ENCODE measurements at regions not wholly inside any gene's neighbourhood (a gene's known extent, or its start where the extent isn't known, plus 50 kb on each side); places are given as distances from the start of the nearest gene placed in this dataset.
"Not testable (repeated sequence)": the region's sequence is repeated elsewhere in the genome, so short reads cannot be mapped to it uniquely, and the experiment has no call there.

DNA sequence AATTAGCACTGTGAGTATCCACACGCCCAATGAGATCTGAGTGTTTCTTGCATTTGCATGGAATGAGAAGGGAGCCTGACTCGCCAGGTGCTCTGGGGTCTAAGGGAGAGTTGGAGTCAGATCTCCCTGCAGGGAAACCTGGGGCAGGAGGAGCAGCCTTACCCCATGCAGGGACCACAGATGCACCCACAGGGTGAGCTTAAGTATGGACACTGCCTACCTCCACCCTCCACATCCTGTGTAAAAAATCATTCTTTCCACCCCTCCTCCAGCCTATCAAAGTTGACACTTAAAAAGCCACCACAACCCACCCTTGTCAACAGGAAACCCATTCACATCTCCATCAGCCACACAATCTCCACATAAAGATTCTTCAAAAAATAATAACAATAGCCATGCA lies 67.0 kb upstream of the IGLL5 start:
- no peak for DNase-seq
- CTCF ChIA-PET: no interaction called here
- H3K27ac Mint-ChIP-seq (ENCODE audit: unreplicated experiment): no peak overlapping the region
- no peak overlapping the region for H3K4me3 Mint-ChIP-seq (ENCODE audit: unreplicated experiment)
- no TSS peak for BruUV-seq (replicated peaks)
- Histone ChIP-seq H3K27me3 (replicated peaks; ENCODE audit: control insufficient read depth, insufficient read depth, low read length) (no peaks in the 10 kb centered on the region), H3K4me1 (peaks cover 9% of the 10 kb centered on the region), H3K36me3 (ENCODE audit: control insufficient read depth, insufficient read depth, low read length) (no peaks in the 10 kb centered on the region), H3K4me3 (ENCODE audit: low read depth, low read length) (no peak overlapping the region), H3K9me3 (no peaks in the 10 kb centered on the region)
- TF ChIP-seq, protein P1, sequence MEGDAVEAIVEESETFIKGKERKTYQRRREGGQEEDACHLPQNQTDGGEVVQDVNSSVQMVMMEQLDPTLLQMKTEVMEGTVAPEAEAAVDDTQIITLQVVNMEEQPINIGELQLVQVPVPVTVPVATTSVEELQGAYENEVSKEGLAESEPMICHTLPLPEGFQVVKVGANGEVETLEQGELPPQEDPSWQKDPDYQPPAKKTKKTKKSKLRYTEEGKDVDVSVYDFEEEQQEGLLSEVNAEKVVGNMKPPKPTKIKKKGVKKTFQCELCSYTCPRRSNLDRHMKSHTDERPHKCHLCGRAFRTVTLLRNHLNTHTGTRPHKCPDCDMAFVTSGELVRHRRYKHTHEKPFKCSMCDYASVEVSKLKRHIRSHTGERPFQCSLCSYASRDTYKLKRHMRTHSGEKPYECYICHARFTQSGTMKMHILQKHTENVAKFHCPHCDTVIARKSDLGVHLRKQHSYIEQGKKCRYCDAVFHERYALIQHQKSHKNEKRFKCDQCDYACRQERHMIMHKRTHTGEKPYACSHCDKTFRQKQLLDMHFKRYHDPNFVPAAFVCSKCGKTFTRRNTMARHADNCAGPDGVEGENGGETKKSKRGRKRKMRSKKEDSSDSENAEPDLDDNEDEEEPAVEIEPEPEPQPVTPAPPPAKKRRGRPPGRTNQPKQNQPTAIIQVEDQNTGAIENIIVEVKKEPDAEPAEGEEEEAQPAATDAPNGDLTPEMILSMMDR (IDR thresholded peaks at IDR 0.05; ENCODE audit: insufficient read depth in 1 of 2, low read depth in 1 of 2, low read length in 1 of 2, severe bottlenecking in 1 of 2, unreplicated experiment in 1 of 2): no peak
- no peaks in the 10 kb centered on the region for H3K9me3 Mint-ChIP-seq (ENCODE audit: unreplicated experiment)
- no peaks in the 10 kb centered on the region for H3K27me3 Mint-ChIP-seq (ENCODE audit: insufficient read depth, unreplicated experiment)
- H3K4me1 Mint-ChIP-seq (ENCODE audit: low read depth, unreplicated experiment): no peaks in the 10 kb centered on the region
- POLR2A ChIA-PET: no interaction called here
- intact Hi-C loops (cut with micrococcal nuclease; ENCODE audit: unreplicated experiment): no loop called here
- H3K36me3 Mint-ChIP-seq (ENCODE audit: insufficient read depth, unreplicated experiment): no peaks in the 10 kb centered on the region

- TF ChIP-seq, protein P1 (IDR thresholded peaks at IDR 0.05; ENCODE audit: insufficient read depth in 1 of 2, low read depth in 1 of 2, low read length in 1 of 2, severe bottlenecking in 1 of 2, unreplicated experiment in 1 of 2): no peak
- H3K4me1 ChIP-seq: peaks cover 15% of the 10 kb centered on the region
- DNase-seq: no peak
- no peak overlapping the region for H3K4me3 ChIP-seq (ENCODE audit: low read depth, low read length)
- no TSS peak for BruUV-seq (replicated peaks)
- POLR2A ChIA-PET: no interaction called here
- Mint-ChIP-seq H3K4me1 (ENCODE audit: low read depth, unreplicated experiment) (peaks cover 4% of the 10 kb centered on the region), H3K27ac (ENCODE audit: unreplicated experiment) (no peak overlapping the region), H3K4me3 (ENCODE audit: unreplicated experiment) (no peak overlapping the region), H3K36me3 (ENCODE audit: insufficient read depth, unreplicated experiment) (no peaks in the 10 kb centered on the region), H3K9me3 (ENCODE audit: unreplicated experiment) (no peaks in the 10 kb centered on the region), H3K27me3 (ENCODE audit: insufficient read depth, unreplicated experiment) (no peaks in the 10 kb centered on the region)
- H3K36me3 ChIP-seq (ENCODE audit: control insufficient read depth, insufficient read depth, low read length): no peaks in the 10 kb centered on the region
- no peaks in the 10 kb centered on the region for H3K9me3 ChIP-seq
- intact Hi-C loops (cut with micrococcal nuclease; ENCODE audit: unreplicated experiment): no loop called here
- no peaks in the 10 kb centered on the region for H3K27me3 ChIP-seq (replicated peaks; ENCODE audit: control insufficient read depth, insufficient read depth, low read length)
- CTCF ChIA-PET: no interaction called here
Observed at GRCh38 chr22:22821340-22821739, 66.3 kb upstream of the IGLL5 start.

- BruUV-seq (replicated peaks): no TSS peak
- TF ChIP-seq, protein P1 (IDR thresholded peaks at IDR 0.05; ENCODE audit: insufficient read depth in 1 of 2, low read depth in 1 of 2, low read length in 1 of 2, severe bottlenecking in 1 of 2, unreplicated experiment in 1 of 2): no peak
- H3K4me1 Mint-ChIP-seq (ENCODE audit: low read depth, unreplicated experiment): peaks cover 12% of the 10 kb centered on the region
- H3K4me3 ChIP-seq (ENCODE audit: low read depth, low read length): no peak overlapping the region
- CTCF ChIA-PET: no interaction called here
- no peak overlapping the region for H3K4me3 Mint-ChIP-seq (ENCODE audit: unreplicated experiment)
- intact Hi-C loops (cut with micrococcal nuclease; ENCODE audit: unreplicated experiment): no loop called here
- no peaks in the 10 kb centered on the region for H3K9me3 ChIP-seq
- no peak overlapping the region for H3K27ac Mint-ChIP-seq (ENCODE audit: unreplicated experiment)
- no peaks in the 10 kb centered on the region for H3K36me3 ChIP-seq (ENCODE audit: control insufficient read depth, insufficient read depth, low read length)
- H3K9me3 Mint-ChIP-seq (ENCODE audit: unreplicated experiment): no peaks in the 10 kb centered on the region
- DNase-seq: no peak
- no peaks in the 10 kb centered on the region for H3K27me3 Mint-ChIP-seq (ENCODE audit: insufficient read depth, unreplicated experiment)
- H3K36me3 Mint-ChIP-seq (ENCODE audit: insufficient read depth, unreplicated experiment): no peaks in the 10 kb centered on the region
- H3K4me1 ChIP-seq: peaks cover 20% of the 10 kb centered on the region
- POLR2A ChIA-PET: no interaction called here
- no peaks in the 10 kb centered on the region for H3K27me3 ChIP-seq (replicated peaks; ENCODE audit: control insufficient read depth, insufficient read depth, low read length)
Observed at GRCh38 chr22:22822106-22822505, 65.5 kb upstream of the IGLL5 start.

DNA sequence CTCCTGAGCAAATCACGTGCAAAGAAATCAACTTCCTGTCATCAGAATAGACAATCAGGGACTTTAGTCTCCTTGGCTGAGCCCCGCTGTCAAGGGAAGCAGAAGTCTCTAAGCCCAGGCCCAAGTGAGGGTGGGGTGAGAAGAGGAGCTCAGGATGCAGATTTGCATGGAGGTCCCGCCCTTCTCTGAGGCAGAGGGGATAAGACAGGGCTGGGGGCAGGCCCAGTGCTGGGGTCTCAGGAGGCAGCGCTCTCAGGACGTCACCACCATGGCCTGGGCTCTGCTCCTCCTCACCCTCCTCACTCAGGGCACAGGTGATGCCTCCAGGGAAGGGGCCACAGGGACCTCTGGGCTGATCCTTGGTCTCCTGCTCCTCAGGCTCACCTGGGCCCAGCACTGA lies 65.1 kb upstream of the IGLL5 start:
- CTCF ChIA-PET; POLR2A ChIA-PET; H3K27me3 Mint-ChIP-seq (ENCODE audit: insufficient read depth, unreplicated experiment); H3K36me3 ChIP-seq (ENCODE audit: control insufficient read depth, insufficient read depth, low read length); H3K36me3 Mint-ChIP-seq (ENCODE audit: insufficient read depth, unreplicated experiment); intact Hi-C loops (cut with micrococcal nuclease; ENCODE audit: unreplicated experiment); H3K27ac Mint-ChIP-seq (ENCODE audit: unreplicated experiment); H3K9me3 ChIP-seq; H3K27me3 ChIP-seq (replicated peaks; ENCODE audit: control insufficient read depth, insufficient read depth, low read length); H3K9me3 Mint-ChIP-seq (ENCODE audit: unreplicated experiment); DNase-seq; BruUV-seq (replicated peaks); H3K4me3 Mint-ChIP-seq (ENCODE audit: unreplicated experiment); H3K4me3 ChIP-seq (ENCODE audit: low read depth, low read length): not testable (repeated sequence)
- H3K4me1 ChIP-seq: peaks cover 20% of the 10 kb centered on the region
- H3K4me1 Mint-ChIP-seq (ENCODE audit: low read depth, unreplicated experiment): peaks cover 16% of the 10 kb centered on the region

Measured in Caco-2 (cell line).